ENCODE measurements at regions not wholly inside any gene's neighbourhood (a gene's known extent, or its start where the extent isn't known, plus 50 kb on each side); places are given as distances from the start of the nearest gene placed in this dataset.

DNA sequence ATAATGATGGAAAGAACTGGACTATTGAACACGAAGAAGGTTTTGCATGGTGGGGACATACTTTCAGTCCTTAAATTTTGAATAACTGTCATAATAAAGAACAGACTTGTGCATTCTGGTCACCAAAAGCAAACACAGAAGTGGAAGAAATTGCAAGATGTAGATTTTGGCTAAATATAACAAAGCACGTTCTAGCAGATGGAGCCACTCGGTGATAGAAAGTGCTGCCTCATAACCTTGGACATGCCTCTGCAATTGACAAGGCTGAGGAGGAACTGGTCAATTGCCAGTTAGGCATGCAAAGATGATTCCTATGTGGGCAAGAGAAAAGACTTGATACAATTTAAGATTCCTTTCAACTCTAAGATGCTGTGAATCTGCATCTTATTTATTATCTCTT lies 244.1 kb upstream of the ZC3H12C start:
- TF ChIP-seq, protein P1, sequence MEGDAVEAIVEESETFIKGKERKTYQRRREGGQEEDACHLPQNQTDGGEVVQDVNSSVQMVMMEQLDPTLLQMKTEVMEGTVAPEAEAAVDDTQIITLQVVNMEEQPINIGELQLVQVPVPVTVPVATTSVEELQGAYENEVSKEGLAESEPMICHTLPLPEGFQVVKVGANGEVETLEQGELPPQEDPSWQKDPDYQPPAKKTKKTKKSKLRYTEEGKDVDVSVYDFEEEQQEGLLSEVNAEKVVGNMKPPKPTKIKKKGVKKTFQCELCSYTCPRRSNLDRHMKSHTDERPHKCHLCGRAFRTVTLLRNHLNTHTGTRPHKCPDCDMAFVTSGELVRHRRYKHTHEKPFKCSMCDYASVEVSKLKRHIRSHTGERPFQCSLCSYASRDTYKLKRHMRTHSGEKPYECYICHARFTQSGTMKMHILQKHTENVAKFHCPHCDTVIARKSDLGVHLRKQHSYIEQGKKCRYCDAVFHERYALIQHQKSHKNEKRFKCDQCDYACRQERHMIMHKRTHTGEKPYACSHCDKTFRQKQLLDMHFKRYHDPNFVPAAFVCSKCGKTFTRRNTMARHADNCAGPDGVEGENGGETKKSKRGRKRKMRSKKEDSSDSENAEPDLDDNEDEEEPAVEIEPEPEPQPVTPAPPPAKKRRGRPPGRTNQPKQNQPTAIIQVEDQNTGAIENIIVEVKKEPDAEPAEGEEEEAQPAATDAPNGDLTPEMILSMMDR (conservative IDR thresholded peaks at IDR 0.05 in 1 of 2, IDR thresholded peaks at IDR 0.05 in 1 of 2; ENCODE audit: extremely low read depth in 1 of 2, insufficient read depth in 1 of 2, low read depth in 1 of 2, low read length in 2 of 2) = no peak
- no peak for TF ChIP-seq EZH2 (IDR thresholded peaks at IDR 0.05; ENCODE audit: borderline replicate concordance, low read length)
